H9 (cell line): ENCODE measurements at regions not wholly inside any gene's neighbourhood (a gene's known extent, or its start where the extent isn't known, plus 50 kb on each side); places are given as distances from the start of the nearest gene placed in this dataset.
A peak's percentile ranks its signal among the peaks of the same experiment; 100 is the strongest.

Experiments
- DNase-seq: peaks from one replicate; pipeline ENCODE4 v3.0.0-alpha.2; 2017
- H2AFZ ChIP-seq: one replicate; pipeline ENCODE4 v1.6.1; 2013; ENCODE audit warnings: mild to moderate bottlenecking, low read length, control low read depth, moderate library complexity
- H2AK5ac ChIP-seq: 2 replicates; pipeline ENCODE4 v1.6.1; 2013; ENCODE audit warnings: low read length, control low read depth, mixed read lengths; ENCODE audit not compliant: insufficient read length
- H2BK120ac ChIP-seq: one replicate; pipeline ENCODE4 v1.6.1; 2013; ENCODE audit warnings: low read depth, mild to moderate bottlenecking, low read length, control low read depth, inconsistent platforms; ENCODE audit not compliant: poor library complexity, severe bottlenecking
- H2BK12ac ChIP-seq: 2 replicates; pipeline ENCODE4 v1.6.1; 2013; ENCODE audit warnings: low read length, control low read depth, mixed read lengths, low read depth; ENCODE audit not compliant: insufficient read length
- H2BK15ac ChIP-seq: 2 replicates; pipeline ENCODE4 v1.6.1; 2013; ENCODE audit warnings: low read depth, low read length, control low read depth
- H2BK20ac ChIP-seq: one replicate; pipeline ENCODE4 v1.6.1; 2013; ENCODE audit warnings: low read depth, mild to moderate bottlenecking, low read length, control low read depth, inconsistent platforms; ENCODE audit not compliant: poor library complexity, severe bottlenecking
- H2BK5ac ChIP-seq: 2 replicates; pipeline ENCODE4 v1.6.1; 2013; ENCODE audit warnings: low read length, control low read depth, mixed read lengths; ENCODE audit not compliant: insufficient read length
- H3K14ac ChIP-seq: 2 replicates; pipeline ENCODE4 v1.6.1; 2013; ENCODE audit warnings: low read length, control low read depth; ENCODE audit not compliant: insufficient read depth
- H3K18ac ChIP-seq: 2 replicates; pipeline ENCODE4 v1.6.1; 2013; ENCODE audit warnings: low read depth, mild to moderate bottlenecking, mixed read lengths, low read length, control low read depth; ENCODE audit not compliant: insufficient read length
- H3K23ac ChIP-seq: 2 replicates; pipeline ENCODE4 v1.6.1; 2013; ENCODE audit warnings: low read length, control low read depth, mixed read lengths, low read depth; ENCODE audit not compliant: insufficient read length
- H3K23me2 ChIP-seq: 2 replicates; pipeline ENCODE4 v1.6.1; 2013; ENCODE audit warnings: low read depth, mild to moderate bottlenecking, mixed read lengths, low read length, control low read depth; ENCODE audit not compliant: insufficient read length, poor library complexity, severe bottlenecking
- H3K27ac ChIP-seq: 2 replicates; pipeline ENCODE4 v1.5.1; 2013; ENCODE audit warnings: low read length, control low read depth, mixed read lengths, low read depth; ENCODE audit not compliant: insufficient read length
- H3K27me3 ChIP-seq: 2 replicates; pipeline ENCODE4 v1.6.1; 2013; ENCODE audit warnings: low read length, control low read depth, inconsistent platforms; ENCODE audit not compliant: insufficient read depth
- H3K4ac ChIP-seq: 2 replicates; pipeline ENCODE4 v1.6.1; 2013; ENCODE audit warnings: low read depth, mild to moderate bottlenecking, control low read depth, inconsistent platforms, low read length, moderate library complexity
- H3K4me1 ChIP-seq: 2 replicates; pipeline ENCODE4 v1.6.1; 2013; ENCODE audit warnings: low read length, control low read depth, inconsistent platforms; ENCODE audit not compliant: insufficient read depth
- H3K4me2 ChIP-seq: 2 replicates; pipeline ENCODE4 v1.6.1; 2013; ENCODE audit warnings: low read length, control low read depth, mixed read lengths; ENCODE audit not compliant: insufficient read length, insufficient read depth
- H3K56ac ChIP-seq: 2 replicates; pipeline ENCODE4 v1.6.1; 2013; ENCODE audit warnings: low read depth, mild to moderate bottlenecking, mixed read lengths, low read length, control low read depth; ENCODE audit not compliant: insufficient read length
- H3K79me1 ChIP-seq: 2 replicates; pipeline ENCODE4 v1.6.1; 2013; ENCODE audit warnings: low read depth, mild to moderate bottlenecking, moderate library complexity, low read length, control low read depth, inconsistent platforms; ENCODE audit not compliant: insufficient read depth, poor library complexity, severe bottlenecking
- H3K79me2 ChIP-seq: 2 replicates; pipeline ENCODE4 v1.6.1; 2013; ENCODE audit warnings: low read length, control low read depth, inconsistent platforms; ENCODE audit not compliant: insufficient read depth
- H3K9ac ChIP-seq: 2 replicates; pipeline ENCODE4 v1.6.1; 2013; ENCODE audit warnings: low read length, control low read depth, mixed read lengths; ENCODE audit not compliant: insufficient read length; ENCODE audit errors: extremely low read depth
- H3K9me3 ChIP-seq: one replicate; pipeline ENCODE4 v1.6.1; 2013; ENCODE audit warnings: low read depth, low read length, inconsistent platforms; ENCODE audit not compliant: control insufficient read depth
- H3T11ph ChIP-seq: one replicate; pipeline ENCODE4 v1.6.1; 2013; ENCODE audit warnings: mild to moderate bottlenecking, low read length, control low read depth, inconsistent platforms
- H4K20me1 ChIP-seq: one replicate; pipeline ENCODE4 v1.6.1; 2013; ENCODE audit not compliant: control insufficient read depth, insufficient read length, insufficient read depth
- H4K5ac ChIP-seq: 2 replicates; pipeline ENCODE4 v1.6.1; 2013; ENCODE audit warnings: low read depth, mild to moderate bottlenecking, mixed read lengths, low read length, control low read depth; ENCODE audit not compliant: insufficient read length
- H4K8ac ChIP-seq: replicated peaks from 2 replicates; pipeline ENCODE4 v1.6.1; 2013; ENCODE audit warnings: low read length, control low read depth, mixed read lengths, low read depth; ENCODE audit not compliant: insufficient read length
- H4K91ac ChIP-seq: 2 replicates; pipeline ENCODE4 v1.6.1; 2013; ENCODE audit warnings: low read depth, mild to moderate bottlenecking, moderate library complexity, mixed read lengths, low read length, control low read depth; ENCODE audit not compliant: insufficient read length
- H3K27ac Mint-ChIP-seq, 3 experiments: 2 replicates in 2 of 3; 3 replicates in 1 of 3; pipeline ENCODE4 v1.8.0; 2020 to 2021; ENCODE audit warnings: mixed read lengths in 3 of 3, mild to moderate bottlenecking in 1 of 3, moderate library complexity in 1 of 3
- H3K27me3 Mint-ChIP-seq: 2 replicates; pipeline ENCODE4 v1.8.0; 2021; ENCODE audit warnings: low read depth, mild to moderate bottlenecking, moderate library complexity, mixed read lengths
- H3K36me3 Mint-ChIP-seq, 3 experiments: 2 replicates in 2 of 3; 3 replicates in 1 of 3; pipeline ENCODE4 v1.8.0; 2020 to 2021; ENCODE audit warnings: low read depth in 3 of 3, mixed read lengths in 3 of 3; ENCODE audit not compliant: insufficient read depth in 1 of 3
- H3K4me1 Mint-ChIP-seq, 2 experiments: 2 replicates each; pipeline ENCODE4 v1.8.0; 2020; ENCODE audit warnings: mixed read lengths in 2 of 2
- H3K4me3 Mint-ChIP-seq, 2 experiments: 2 replicates in 1 of 2; 3 replicates in 1 of 2; pipeline ENCODE4 v1.8.0; 2020 to 2021; ENCODE audit warnings: mild to moderate bottlenecking in 2 of 2, mixed read lengths in 2 of 2, moderate library complexity in 1 of 2
- H3K9me3 Mint-ChIP-seq, 2 experiments: 2 replicates in 1 of 2; 3 replicates in 1 of 2; pipeline ENCODE4 v1.8.0; 2020; ENCODE audit warnings: mild to moderate bottlenecking in 2 of 2, mixed read lengths in 2 of 2, moderate library complexity in 1 of 2
- WGBS: extraction: QIAGEN DNeasy Blood & Tissue Kit; methylation state at CpG from one replicate; pipeline ENCODE4 v1.1.7; 2013; ENCODE audit warnings: missing lambda C conversion rate, low lambda C conversion rate, mixed read lengths; ENCODE audit not compliant: insufficient read length; ENCODE audit errors: extremely low coverage; 5-methylcytosine and 5-hydroxymethylcytosine counted together
- TF ChIP-seq, protein P1 (sequence below): fragments of 200-600 bp; sonication (generic); conservative IDR thresholded peaks from 3 replicates; pipeline ENCODE4 v1.8.0; 2021; ENCODE audit warnings: antibody characterized with exemption, mild to moderate bottlenecking

- no peak overlapping the region for H2BK12ac ChIP-seq
- H3K27me3 Mint-ChIP-seq: no peaks in the 10 kb centered on the region
- no peaks in the 10 kb centered on the region for H4K20me1 ChIP-seq
- H3K56ac ChIP-seq: no peak overlapping the region
- WGBS: no CpG with 5 or more reads among the region's 4 CpGs
- H3T11ph ChIP-seq: no peak overlapping the region
- H3K36me3 Mint-ChIP-seq: no peaks in the 10 kb centered on the region
- no peak overlapping the region for H3K4me3 Mint-ChIP-seq
- no peak overlapping the region for H2BK120ac ChIP-seq
- H3K18ac ChIP-seq: no peak overlapping the region
- H3K79me2 ChIP-seq: no peaks in the 10 kb centered on the region
- TF ChIP-seq, protein P1, sequence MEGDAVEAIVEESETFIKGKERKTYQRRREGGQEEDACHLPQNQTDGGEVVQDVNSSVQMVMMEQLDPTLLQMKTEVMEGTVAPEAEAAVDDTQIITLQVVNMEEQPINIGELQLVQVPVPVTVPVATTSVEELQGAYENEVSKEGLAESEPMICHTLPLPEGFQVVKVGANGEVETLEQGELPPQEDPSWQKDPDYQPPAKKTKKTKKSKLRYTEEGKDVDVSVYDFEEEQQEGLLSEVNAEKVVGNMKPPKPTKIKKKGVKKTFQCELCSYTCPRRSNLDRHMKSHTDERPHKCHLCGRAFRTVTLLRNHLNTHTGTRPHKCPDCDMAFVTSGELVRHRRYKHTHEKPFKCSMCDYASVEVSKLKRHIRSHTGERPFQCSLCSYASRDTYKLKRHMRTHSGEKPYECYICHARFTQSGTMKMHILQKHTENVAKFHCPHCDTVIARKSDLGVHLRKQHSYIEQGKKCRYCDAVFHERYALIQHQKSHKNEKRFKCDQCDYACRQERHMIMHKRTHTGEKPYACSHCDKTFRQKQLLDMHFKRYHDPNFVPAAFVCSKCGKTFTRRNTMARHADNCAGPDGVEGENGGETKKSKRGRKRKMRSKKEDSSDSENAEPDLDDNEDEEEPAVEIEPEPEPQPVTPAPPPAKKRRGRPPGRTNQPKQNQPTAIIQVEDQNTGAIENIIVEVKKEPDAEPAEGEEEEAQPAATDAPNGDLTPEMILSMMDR: no peak
- H3K79me1 ChIP-seq: no peaks in the 10 kb centered on the region
- no peak overlapping the region for H3K9ac ChIP-seq
- no peak overlapping the region for H4K91ac ChIP-seq
- no peak overlapping the region for H2AFZ ChIP-seq
- no peak overlapping the region for H3K4ac ChIP-seq
- no peak overlapping the region for H2BK15ac ChIP-seq
- H3K27ac Mint-ChIP-seq: 0 out of 7 replicates have a peak overlapping the region, but pooled peaks of 1 of the 3 experiments have one; percentile 14
- no peaks in the 10 kb centered on the region for H3K27me3 ChIP-seq
- H3K4me1 ChIP-seq: no peaks in the 10 kb centered on the region
- H3K9me3 Mint-ChIP-seq: no peaks in the 10 kb centered on the region
- no peak overlapping the region for H3K27ac ChIP-seq
- no peak overlapping the region for H4K5ac ChIP-seq
- no peaks in the 10 kb centered on the region for H3K23me2 ChIP-seq
- no peak overlapping the region for H2BK5ac ChIP-seq
- no peaks in the 10 kb centered on the region for H3K4me1 Mint-ChIP-seq
- H3K14ac ChIP-seq: no peak overlapping the region
- no peak overlapping the region for H2BK20ac ChIP-seq
- H4K8ac ChIP-seq: no peak overlapping the region
- H3K9me3 ChIP-seq: no peaks in the 10 kb centered on the region
- H3K4me2 ChIP-seq: no peak overlapping the region
- no peak for DNase-seq
- no peak overlapping the region for H2AK5ac ChIP-seq
- no peak overlapping the region for H3K23ac ChIP-seq
These were observed 180.5 kb downstream of the PCSK1 start for GRCh38 chr5:96252596-96252995.
